DND-41 (cell line): ENCODE measurements at regions not wholly inside any gene's neighbourhood (a gene's known extent, or its start where the extent isn't known, plus 50 kb on each side); places are given as distances from the start of the nearest gene placed in this dataset.

Experiments used
- CTCF ChIP-seq: IDR thresholded peaks from 2 replicates; pipeline ENCODE4 v1.5.1; 2012; ENCODE audit warnings: borderline replicate concordance, low read length, moderate library complexity, mild to moderate bottlenecking; ENCODE audit not compliant: poor library complexity, severe bottlenecking; ENCODE audit errors: extremely low read depth
- EZH2 ChIP-seq: IDR thresholded peaks from 3 replicates; pipeline ENCODE4 v1.6.1; 2012; ENCODE audit warnings: borderline replicate concordance, low read depth, mild to moderate bottlenecking, moderate library complexity, low read length, inconsistent platforms; ENCODE audit not compliant: severe bottlenecking

- TF ChIP-seq CTCF (no peak), EZH2 (no peak)
Measured at GRCh38 chr12:131346555-131347344, 364.1 kb upstream of the SFSWAP start.
